Esophagus muscularis mucosa (tissue), 4 donors: ENCODE measurements at regions not wholly inside any gene's neighbourhood (a gene's known extent, or its start where the extent isn't known, plus 50 kb on each side); places are given as distances from the start of the nearest gene placed in this dataset.
"Not testable (repeated sequence)": the region's sequence is repeated elsewhere in the genome, so short reads cannot be mapped to it uniquely, and the experiment has no call there.

Experiments used
- DNase-seq: peaks from one replicate; pipeline ENCODE4 v3.0.0-alpha.2; 2017; ENCODE audit errors: extremely low spot score
- H3K27ac ChIP-seq, 4 donors: fragments of 200-600 bp; sonication (generic); replicated peaks in 1 of 4; 1 replicate in 3 of 4; 2 replicates in 1 of 4; pipeline ENCODE4 v1.5.1; 2016 to 2019; ENCODE audit warnings: mild to moderate bottlenecking in 1 of 4
- H3K27me3 ChIP-seq, 4 donors: fragments of 200-600 bp; sonication (generic); one replicate each; pipeline versions ENCODE4 v1.5.1 to v1.6.0; 2016 to 2019
- H3K36me3 ChIP-seq, 4 donors: fragments of 200-600 bp; sonication (generic); one replicate each; pipeline ENCODE4 v1.5.1; 2016 to 2019
- H3K4me1 ChIP-seq, 4 donors: fragments of 200-600 bp; sonication (generic); one replicate each; pipeline ENCODE4 v1.5.1; 2016 to 2019
- H3K4me3 ChIP-seq, 4 donors: fragments of 200-600 bp; sonication (generic); 1 replicate in 2 of 4; 2 replicates in 2 of 4; pipeline ENCODE4 v1.5.1; 2016 to 2019; ENCODE audit warnings: mild to moderate bottlenecking in 4 of 4, moderate library complexity in 1 of 4
- H3K9me3 ChIP-seq, 4 donors: fragments of 200-600 bp; sonication (generic); 1 replicate in 3 of 4; 2 replicates in 1 of 4; pipeline ENCODE4 v1.5.1; 2016 to 2019
- CTCF ChIP-seq, 3 experiments: fragments of 200-600 bp in 2 of 3; fragments of 450-650 bp in 1 of 3; sonication (generic) in 2 of 3; IDR thresholded peaks; one replicate each; pipeline ENCODE4 v1.5.1; 2017 to 2019; ENCODE audit warnings: antibody characterized with exemption in 3 of 3, mild to moderate bottlenecking in 2 of 3, moderate library complexity in 1 of 3
- EP300 ChIP-seq: sonication (generic); formaldehyde crosslinking; IDR thresholded peaks from one replicate; pipeline ENCODE4 v1.6.1; 2017; ENCODE audit warnings: antibody characterized with exemption
- POLR2A ChIP-seq: fragments of 450-650 bp; IDR thresholded peaks from one replicate; pipeline ENCODE4 v1.6.1; 2017; ENCODE audit warnings: antibody characterized with exemption, moderate library complexity, mild to moderate bottlenecking, low read depth
- POLR2AphosphoS5 ChIP-seq, 2 donors: sonication (generic); formaldehyde crosslinking; IDR thresholded peaks; one replicate each; pipeline ENCODE4 v1.6.1; 2017; ENCODE audit warnings: antibody characterized with exemption in 2 of 2
- WGBS: methylation state at CpG from one replicate; pipeline ENCODE4 v1.1.5; 2018; 5-methylcytosine and 5-hydroxymethylcytosine counted together
- intact Hi-C: fragments of 100-400 bp; cut with DNase I; formaldehyde crosslinking; loops from one replicate; pipeline ENCODE4 v1.15.1; 2023

- 71% methylated on average over 2 of the region's 2 CpGs for WGBS
- peaks cover 0 to 19% (median 14%) of the 10 kb centered on the region in 4 donors for H3K9me3 ChIP-seq
- H3K4me3 ChIP-seq = no peak overlapping the region
- intact Hi-C loops = no loop called here
- H3K36me3 ChIP-seq = no peaks in the 10 kb centered on the region
- no peaks in the 10 kb centered on the region for H3K4me1 ChIP-seq
- no peaks in the 10 kb centered on the region for H3K27me3 ChIP-seq
- TF ChIP-seq POLR2A = no peak
- TF ChIP-seq CTCF (IDR thresholded peaks at IDR 0.05) = no peak
- TF ChIP-seq POLR2AphosphoS5 (IDR thresholded peaks at IDR 0.05) = no peak
- DNase-seq = no peak
- H3K27ac ChIP-seq = no peak overlapping the region
Observed at GRCh38 chr1:166766942-166767341, 72.3 kb upstream of the POGK start.

- WGBS = 22% methylated on average over 4 of the region's 4 CpGs
- H3K27ac ChIP-seq, H3K4me1 ChIP-seq, DNase-seq, H3K4me3 ChIP-seq, H3K36me3 ChIP-seq, intact Hi-C loops, H3K27me3 ChIP-seq, H3K9me3 ChIP-seq: not testable (repeated sequence)
Observed at GRCh38 chr1:166784646-166785045, 54.6 kb upstream of the POGK start.

GRCh38 chr1:166785987-166786386, 53.3 kb upstream of the POGK start:
- Histone ChIP-seq H3K27ac (no peak overlapping the region), H3K9me3 (no peaks in the 10 kb centered on the region), H3K4me3 (no peak overlapping the region), H3K4me1 (no peaks in the 10 kb centered on the region), H3K27me3 (peaks cover 0 to 9% (median 0%) of the 10 kb centered on the region in 4 donors), H3K36me3 (no peaks in the 10 kb centered on the region)
- no peak for DNase-seq
- 83% methylated on average over 1 of the region's 1 CpG for WGBS
- TF ChIP-seq POLR2AphosphoS5 (IDR thresholded peaks at IDR 0.05) (no peak), CTCF (IDR thresholded peaks at IDR 0.05) (no peak), EP300 (no peak), POLR2A (no peak)
- intact Hi-C loops = no loop called here

GRCh38 chr1:166789286-166789685, 50.0 kb upstream of the POGK start:
- Histone ChIP-seq H3K27me3 (peaks cover 0 to 9% (median 0%) of the 10 kb centered on the region in 4 donors), H3K36me3 (no peaks in the 10 kb centered on the region), H3K9me3 (no peaks in the 10 kb centered on the region), H3K4me3 (no peak overlapping the region), H3K27ac (no peak overlapping the region), H3K4me1 (no peaks in the 10 kb centered on the region)
- DNase-seq = no peak
- WGBS = 65% methylated on average over 3 of the region's 3 CpGs
- TF ChIP-seq POLR2A (no peak), CTCF (IDR thresholded peaks at IDR 0.05) (no peak), POLR2AphosphoS5 (IDR thresholded peaks at IDR 0.05) (no peak), EP300 (no peak)
- intact Hi-C loops = no loop called here
